DMS53 treated with DMSO at 0.1 percent for 48 hours (cell line): ENCODE measurements at regions not wholly inside any gene's neighbourhood (a gene's known extent, or its start where the extent isn't known, plus 50 kb on each side); places are given as distances from the start of the nearest gene placed in this dataset.
A peak's percentile ranks its signal among the peaks of the same experiment; 100 is the strongest.

Source experiments
- DNase-seq: peaks from one replicate; lab custom pipeline; 2025; ENCODE audit not compliant: unreplicated experiment; lab: John Stamatoyannopoulos, UW

- no peak for DNase-seq
Measured at GRCh38 chr13:22589880-22590279, 590.9 kb upstream of the SGCG start.

GRCh38 chr13:22592515-22592914, 588.3 kb upstream of the SGCG start:
- no peak for DNase-seq

DNA sequence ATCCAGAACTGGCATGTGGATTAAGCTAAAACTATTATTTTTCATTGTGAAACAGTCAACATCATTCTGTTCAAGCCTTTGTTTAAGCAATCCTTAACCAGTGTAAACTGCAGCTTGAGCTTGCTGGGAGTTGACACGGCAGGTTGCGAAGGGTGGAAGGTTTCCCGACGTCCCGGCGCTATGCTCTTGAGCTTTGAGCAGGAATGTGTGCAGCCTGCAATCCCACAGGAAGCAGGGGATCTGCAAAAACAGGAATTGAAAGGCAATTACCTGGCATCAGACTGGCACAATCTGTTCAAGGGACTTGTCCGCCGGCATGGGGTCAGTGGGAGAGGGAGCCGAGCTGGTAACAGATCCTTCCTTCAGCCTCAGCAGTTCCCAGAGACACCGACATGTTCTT, 586.7 kb upstream of the SGCG start:
- no peak for DNase-seq

DNA sequence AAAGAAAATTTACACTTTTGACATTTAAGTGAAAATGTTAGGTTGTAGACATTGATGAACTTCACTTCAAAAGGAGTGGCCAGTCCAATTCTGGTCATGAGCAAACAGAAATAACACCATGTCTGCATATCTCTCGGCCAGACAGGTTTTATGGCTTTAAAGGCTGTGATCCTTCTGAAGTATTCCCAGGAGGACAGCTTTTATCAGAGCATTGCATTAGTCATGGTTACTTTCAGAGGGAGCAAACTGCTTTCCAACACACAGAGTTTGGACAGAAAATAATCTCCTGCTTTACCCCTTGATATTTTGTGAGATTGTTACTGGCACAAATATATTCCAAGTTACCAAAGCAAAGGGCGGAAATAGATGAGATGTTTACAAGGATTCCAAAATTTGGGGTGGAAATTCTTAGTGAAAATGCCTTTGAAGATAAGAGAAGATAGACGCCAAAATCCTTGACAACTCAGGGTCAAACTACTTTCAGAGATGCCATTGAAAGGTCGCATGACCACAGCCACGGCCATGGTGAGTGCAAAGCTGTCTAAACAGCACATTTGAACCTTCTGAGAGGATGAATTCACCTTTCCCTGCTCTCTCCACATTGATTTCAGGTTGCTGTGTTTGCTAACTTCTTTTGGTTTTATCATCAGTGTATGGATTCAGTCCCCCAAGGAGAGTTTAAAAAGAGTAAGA, 584.5 kb upstream of the SGCG start:
- no peak for DNase-seq

DNA sequence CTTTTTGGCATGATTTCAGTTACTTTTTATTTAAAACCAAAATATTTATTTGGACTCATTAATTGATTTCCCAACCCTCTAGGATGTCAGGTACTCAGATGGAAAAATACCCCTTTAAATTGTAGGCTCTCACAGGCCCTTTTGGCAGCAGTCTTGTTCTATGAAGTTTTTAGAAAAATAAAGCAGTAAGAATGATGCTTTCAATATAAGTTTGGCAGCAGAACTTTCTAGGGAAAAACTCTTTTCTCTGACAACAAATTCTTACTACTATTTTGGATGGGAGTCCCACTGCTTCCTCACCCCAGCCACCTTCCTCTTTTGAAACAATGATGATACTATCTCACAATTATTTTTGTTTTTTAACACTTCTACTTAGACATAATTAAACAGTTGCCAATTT, 581.6 kb upstream of the SGCG start:
- no peak for DNase-seq

GRCh38 chr13:22618002-22618401, 562.8 kb upstream of the SGCG start:
- no peak for DNase-seq

DNA sequence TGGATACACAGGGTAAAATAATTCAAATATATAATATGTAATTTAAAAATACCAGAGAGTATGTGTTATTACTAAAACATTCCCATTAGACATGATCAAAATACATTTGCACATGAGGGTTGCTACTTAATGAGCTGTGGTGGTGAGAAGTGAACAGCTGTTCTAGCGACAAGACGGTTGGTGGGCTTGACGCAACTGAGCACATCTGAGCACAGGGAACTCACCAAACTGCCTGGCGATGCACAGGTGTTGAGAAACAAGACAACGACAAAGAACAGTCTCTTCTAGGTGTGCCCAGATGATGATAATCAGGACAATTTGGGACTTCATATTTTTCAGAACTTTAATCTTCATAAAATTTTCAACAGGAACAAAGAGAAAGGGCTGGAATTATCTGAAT, 555.1 kb upstream of the SGCG start:
- DNase-seq: no peak

DNA sequence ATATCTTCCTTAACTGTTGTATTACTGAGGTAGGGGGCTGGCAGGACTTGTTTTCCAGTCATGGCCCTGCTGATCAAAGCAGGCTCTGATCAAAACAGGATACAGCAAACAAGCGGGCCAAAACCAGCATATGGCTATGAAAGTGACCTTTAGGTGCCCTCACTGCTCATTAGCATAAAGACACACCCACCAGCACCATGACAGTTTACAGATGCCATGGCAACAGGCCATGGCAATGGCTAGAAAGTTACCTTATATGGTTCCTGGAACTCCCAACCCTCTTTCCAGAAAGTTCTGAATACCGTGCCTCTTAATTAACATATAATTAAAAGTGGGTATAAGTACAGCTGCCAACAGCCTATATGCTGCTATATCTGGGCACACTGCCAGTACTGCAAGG, 551.4 kb upstream of the SGCG start:
- no peak for DNase-seq

DNA sequence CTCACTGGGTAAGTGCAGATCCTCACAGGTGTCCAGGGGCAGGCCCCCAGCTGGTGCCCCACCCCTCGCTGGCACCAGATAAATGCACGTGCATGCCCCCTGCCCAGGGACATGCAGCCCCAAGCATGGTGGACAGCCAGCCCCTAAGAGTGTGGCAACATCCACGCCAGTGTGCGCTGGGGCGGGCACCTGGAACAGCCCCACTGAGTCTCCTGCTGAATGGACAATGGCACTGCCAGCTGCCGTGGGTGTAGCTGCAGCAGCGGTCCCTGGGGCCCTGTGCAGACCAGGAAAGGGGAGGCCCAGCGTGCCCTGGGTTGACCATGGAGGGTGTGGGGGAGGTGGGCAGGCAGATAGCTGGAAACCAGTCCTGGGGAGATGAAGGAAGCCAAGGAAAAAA, 538.7 kb upstream of the SGCG start:
- DNase-seq: no peak

GRCh38 chr13:22644941-22645340, 535.8 kb upstream of the SGCG start:
- no peak for DNase-seq

DNA sequence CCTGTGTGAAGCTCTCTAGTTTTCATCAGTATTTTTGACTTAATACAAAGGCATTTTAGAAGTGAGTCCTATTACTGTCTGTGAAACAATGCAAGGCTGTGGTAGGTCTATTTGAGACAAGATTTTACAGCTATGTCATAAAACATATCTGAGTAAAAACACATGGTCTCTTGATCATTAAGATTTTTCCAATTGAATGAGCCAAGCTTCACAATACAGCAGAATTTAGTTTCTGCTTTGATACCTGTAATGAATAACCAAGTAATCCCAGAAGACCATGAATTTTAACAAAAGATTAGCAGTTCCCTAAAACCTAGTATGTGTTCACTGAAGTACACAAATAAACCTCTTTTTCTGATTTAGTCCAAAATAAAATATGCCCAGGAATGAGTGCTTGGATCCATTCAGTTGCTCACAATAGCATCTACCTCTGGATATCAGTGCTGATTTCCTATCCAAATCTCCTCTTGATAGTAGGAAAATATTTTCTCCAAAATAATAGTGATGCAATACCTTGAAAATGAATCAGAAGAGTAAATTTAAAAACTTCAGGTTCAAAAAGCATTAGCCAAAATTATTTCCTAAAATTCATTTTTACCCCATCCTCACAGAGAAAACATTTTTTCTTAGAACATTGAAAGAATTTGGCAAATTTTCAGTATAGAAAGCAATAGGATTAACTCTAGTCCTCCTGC, 533.5 kb upstream of the SGCG start:
- DNase-seq: no peak

- DNase-seq: no peak
Measured at GRCh38 chr13:22648320-22648801, 532.4 kb upstream of the SGCG start.

DNA sequence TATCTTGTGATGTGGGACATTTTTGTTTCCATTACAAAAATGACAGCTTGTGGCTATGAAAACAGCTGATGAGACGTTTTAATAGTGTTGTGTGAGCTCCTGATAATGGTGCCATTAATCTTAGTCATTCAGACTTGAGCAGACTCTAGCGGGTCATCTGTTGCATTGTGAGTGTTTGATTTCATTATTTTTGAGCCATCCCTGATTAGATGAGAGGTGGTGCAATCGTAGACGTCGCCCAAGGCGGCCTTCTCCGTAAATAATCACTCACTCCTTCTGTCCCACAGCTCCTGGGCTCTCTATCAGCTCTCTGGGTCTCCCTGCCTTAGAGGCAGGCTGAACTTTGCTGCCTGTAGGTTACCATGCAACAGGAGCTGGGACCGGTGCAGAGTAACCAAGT, 528.0 kb upstream of the SGCG start:
- no peak for DNase-seq

- DNase-seq: no peak
Measured at GRCh38 chr13:22653866-22654265, 526.9 kb upstream of the SGCG start.

DNA sequence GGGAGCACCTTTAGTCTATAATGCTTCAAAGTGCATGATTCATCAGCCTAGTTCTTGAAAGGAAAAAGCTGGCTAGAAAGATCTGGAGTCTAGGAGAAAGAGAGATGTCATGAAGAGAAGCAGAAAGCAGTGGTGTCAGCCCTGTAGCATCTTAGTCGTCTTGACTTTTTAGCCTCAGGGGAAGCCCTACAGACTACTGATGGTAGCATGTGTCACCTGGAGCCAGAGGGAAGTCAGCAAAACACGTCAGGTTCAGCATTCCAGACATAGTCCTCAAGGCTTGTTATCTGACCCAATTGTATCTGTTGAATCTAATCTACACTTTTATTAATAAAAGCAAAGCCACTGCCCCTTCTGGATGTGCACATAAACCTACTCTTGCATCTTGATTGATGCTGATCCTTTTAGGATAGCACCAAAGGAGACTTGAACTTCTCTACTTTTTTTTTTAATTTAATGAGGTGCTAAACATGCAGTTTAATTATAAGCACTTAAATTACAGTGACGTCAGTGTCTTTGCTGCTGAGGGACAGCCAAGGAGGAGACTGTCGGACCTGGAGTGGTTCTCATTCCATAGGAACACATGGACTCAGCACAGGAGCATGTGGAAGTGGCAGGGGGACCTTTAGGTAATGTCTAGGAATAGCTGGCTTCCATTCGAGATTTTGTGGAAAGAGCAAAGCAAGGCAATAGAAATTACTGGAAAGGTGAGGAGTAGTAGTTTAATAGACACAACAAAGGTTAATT, 525.5 kb upstream of the SGCG start:
- no peak for DNase-seq

GRCh38 chr13:22662771-22663170, 518.0 kb upstream of the SGCG start:
- DNase-seq: no peak

- DNase-seq: peak; percentile 88
Measured at GRCh38 chr13:22665506-22665905, 515.3 kb upstream of the SGCG start.

DNA sequence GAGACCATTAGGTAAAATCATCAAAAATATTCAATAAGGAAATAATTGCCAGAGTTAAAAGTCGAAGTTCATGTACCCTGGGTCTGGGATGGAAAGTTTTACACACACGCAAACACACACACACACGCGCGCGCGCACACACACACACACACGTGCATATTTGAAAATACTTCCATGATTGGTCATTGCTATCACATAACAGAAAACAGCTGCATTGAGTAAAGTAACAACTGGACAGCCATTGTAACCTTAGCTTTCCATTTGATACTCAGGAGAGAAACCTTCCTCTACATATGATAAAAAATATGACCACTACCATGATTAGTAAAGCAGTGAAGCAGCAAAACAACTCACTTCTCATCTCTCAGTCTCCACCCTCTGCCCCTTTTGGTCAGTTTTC, 490.0 kb upstream of the SGCG start:
- DNase-seq: no peak

GRCh38 chr13:22693691-22694090, 487.1 kb upstream of the SGCG start:
- DNase-seq: no peak

- no peak for DNase-seq
Measured at GRCh38 chr13:22696433-22696832, 484.3 kb upstream of the SGCG start.

- DNase-seq: no peak
Measured at GRCh38 chr13:22698467-22698866, 482.3 kb upstream of the SGCG start.

GRCh38 chr13:22700246-22700887, 480.4 kb upstream of the SGCG start:
- no peak for DNase-seq
